IPS-20b (cell line): ENCODE measurements at regions not wholly inside any gene's neighbourhood (a gene's known extent, or its start where the extent isn't known, plus 50 kb on each side); places are given as distances from the start of the nearest gene placed in this dataset.

Experiments
- H3K27ac ChIP-seq: one replicate; pipeline ENCODE4 v1.5.1; 2013; ENCODE audit warnings: low read length
- H3K27me3 ChIP-seq: 2 replicates; pipeline ENCODE4 v1.6.1; 2013; ENCODE audit warnings: mild to moderate bottlenecking, low read length, inconsistent platforms; ENCODE audit not compliant: insufficient read depth
- H3K36me3 ChIP-seq: 2 replicates; pipeline ENCODE4 v1.6.1; 2013; ENCODE audit warnings: low read depth, mild to moderate bottlenecking, inconsistent platforms, low read length, moderate library complexity; ENCODE audit not compliant: insufficient read depth
- H3K4me1 ChIP-seq: 2 replicates; pipeline ENCODE4 v1.6.1; 2013; ENCODE audit warnings: mild to moderate bottlenecking, control low read depth, inconsistent platforms, low read length, moderate library complexity; ENCODE audit not compliant: insufficient read depth
- H3K4me3 ChIP-seq: 2 replicates; pipeline ENCODE4 v1.5.1; 2013; ENCODE audit warnings: mild to moderate bottlenecking, low read length, inconsistent platforms
- H3K9ac ChIP-seq: 2 replicates; pipeline ENCODE4 v1.6.1; 2013; ENCODE audit warnings: low read depth, mild to moderate bottlenecking, inconsistent platforms, low read length, moderate library complexity
- H3K9me3 ChIP-seq: 2 replicates; pipeline ENCODE4 v1.6.1; 2013; ENCODE audit warnings: mild to moderate bottlenecking, low read depth, low read length, inconsistent platforms; ENCODE audit not compliant: insufficient read depth

DNA sequence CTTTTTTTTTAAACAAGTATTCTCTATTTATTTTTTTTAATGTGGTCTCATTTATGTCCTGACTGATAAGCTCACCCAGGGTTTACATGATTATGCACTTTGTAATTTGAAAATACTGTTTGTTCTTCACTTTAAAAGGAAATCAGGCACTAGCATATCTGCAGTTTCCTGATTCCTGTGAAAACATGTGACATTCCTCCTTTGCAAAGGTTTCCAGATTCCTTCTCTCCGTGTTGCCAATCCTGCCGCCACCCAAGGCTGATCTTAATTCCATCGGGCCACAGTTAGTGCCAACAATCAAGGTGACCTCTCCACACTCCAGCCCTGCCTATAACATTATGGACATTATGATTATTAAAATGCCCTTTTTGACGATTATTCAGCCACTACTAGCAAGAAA lies 225.4 kb downstream of the PCDH7 start:
- Histone ChIP-seq H3K27ac (no peak overlapping the region), H3K9me3 (no peaks in the 10 kb centered on the region), H3K27me3 (no peaks in the 10 kb centered on the region), H3K36me3 (no peaks in the 10 kb centered on the region), H3K9ac (no peak overlapping the region), H3K4me3 (no peak overlapping the region), H3K4me1 (no peaks in the 10 kb centered on the region)

DNA sequence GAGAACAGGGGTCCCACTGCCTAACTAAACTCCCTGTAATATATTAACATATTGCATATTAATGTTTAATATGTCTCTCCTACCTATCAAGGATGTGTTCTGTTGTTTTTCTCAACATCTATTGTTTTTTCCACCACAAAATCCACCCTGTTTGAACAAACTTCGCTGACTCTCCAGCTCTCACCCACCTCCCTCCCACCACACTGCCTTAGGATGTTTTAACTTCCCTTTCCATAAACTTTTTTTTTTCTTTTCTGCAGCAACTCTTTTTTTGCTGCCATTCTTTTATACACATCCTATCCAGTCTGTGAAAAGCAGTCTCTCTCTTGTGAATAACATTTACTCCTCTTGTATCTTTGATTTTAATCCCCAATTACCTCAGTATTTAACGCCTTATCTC lies 226.1 kb downstream of the PCDH7 start:
- Histone ChIP-seq H3K27me3 (no peaks in the 10 kb centered on the region), H3K27ac (no peak overlapping the region), H3K9ac (no peak overlapping the region), H3K4me3 (no peak overlapping the region), H3K9me3 (no peaks in the 10 kb centered on the region), H3K36me3 (no peaks in the 10 kb centered on the region), H3K4me1 (peaks cover 3% of the 10 kb centered on the region; the same call in 1 of the 2 replicates)

DNA sequence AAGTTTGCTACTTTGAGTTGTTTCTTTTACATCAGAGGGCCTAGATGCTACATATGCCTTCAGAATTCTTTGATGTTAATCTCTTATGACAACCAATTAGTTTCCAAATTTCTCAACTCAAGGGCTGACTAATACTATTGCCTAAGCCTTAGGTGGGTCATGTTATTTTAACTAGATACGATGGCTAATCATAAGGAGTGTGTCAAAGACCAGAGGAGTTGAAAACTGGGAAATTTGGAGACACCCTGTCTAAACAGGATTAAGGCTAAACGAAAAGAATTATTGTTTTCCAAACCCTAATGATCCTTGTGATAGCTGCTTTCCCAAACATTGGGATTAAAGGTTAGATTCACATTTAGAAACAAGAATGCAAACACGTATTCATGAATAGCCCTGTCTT lies 228.5 kb downstream of the PCDH7 start:
- H3K36me3 ChIP-seq: no peaks in the 10 kb centered on the region
- no peak overlapping the region for H3K4me3 ChIP-seq
- peaks cover 3% of the 10 kb centered on the region; the same call in 1 of the 2 replicates for H3K4me1 ChIP-seq
- no peaks in the 10 kb centered on the region for H3K9me3 ChIP-seq
- H3K27me3 ChIP-seq: no peaks in the 10 kb centered on the region
- H3K27ac ChIP-seq: no peak overlapping the region
- H3K9ac ChIP-seq: no peak overlapping the region

DNA sequence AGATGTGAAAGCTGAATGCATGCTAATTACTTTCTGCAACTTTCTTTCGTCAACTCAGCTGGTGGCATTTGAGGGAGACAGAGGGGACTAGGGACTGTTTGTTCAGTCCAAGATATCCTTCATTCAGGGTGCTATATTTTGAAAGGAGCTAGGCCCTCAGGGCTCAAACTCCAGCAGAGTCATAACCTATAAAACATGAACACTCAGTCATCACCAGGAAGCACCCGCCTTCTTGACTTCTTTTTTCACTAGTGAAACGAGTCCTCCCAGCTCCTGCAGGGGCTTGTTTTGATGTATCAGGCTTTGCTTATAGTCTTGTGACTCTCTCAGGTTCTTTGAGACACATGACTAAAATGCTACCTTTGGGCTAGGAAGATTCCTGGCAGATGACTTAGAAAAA lies 230.6 kb downstream of the PCDH7 start:
- Histone ChIP-seq H3K27me3 (no peaks in the 10 kb centered on the region), H3K4me1 (peaks cover 3% of the 10 kb centered on the region; the same call in 1 of the 2 replicates), H3K36me3 (no peaks in the 10 kb centered on the region), H3K9me3 (no peaks in the 10 kb centered on the region), H3K4me3 (no peak overlapping the region), H3K9ac (no peak overlapping the region), H3K27ac (no peak overlapping the region)

- H3K36me3 ChIP-seq: no peaks in the 10 kb centered on the region
- H3K27me3 ChIP-seq: no peaks in the 10 kb centered on the region
- no peak overlapping the region for H3K27ac ChIP-seq
These were observed 232.5 kb downstream of the PCDH7 start for GRCh38 chr4:30952526-30953219.

GRCh38 chr4:30953799-30954198 lies 233.6 kb downstream of the PCDH7 start:
- H3K36me3 ChIP-seq: no peaks in the 10 kb centered on the region
- H3K27me3 ChIP-seq: no peaks in the 10 kb centered on the region
- H3K27ac ChIP-seq: no peak overlapping the region
- H3K9ac ChIP-seq: no peak overlapping the region
- H3K4me1 ChIP-seq: peaks cover 3% of the 10 kb centered on the region; the same call in 1 of the 2 replicates
- no peaks in the 10 kb centered on the region for H3K9me3 ChIP-seq
- H3K4me3 ChIP-seq: no peak overlapping the region

More at GRCh38 chr4:30952526-30953219, 232.5 kb downstream of the PCDH7 start:
- Histone ChIP-seq H3K9me3 (no peaks in the 10 kb centered on the region), H3K4me3 (no peak overlapping the region), H3K9ac (no peak overlapping the region), H3K4me1 (peaks cover 3% of the 10 kb centered on the region; the same call in 1 of the 2 replicates)

GRCh38 chr4:30956916-30957315 lies 236.7 kb downstream of the PCDH7 start:
- Histone ChIP-seq H3K9ac (no peak overlapping the region), H3K36me3 (no peaks in the 10 kb centered on the region)

GRCh38 chr4:30957706-30958105 lies 237.5 kb downstream of the PCDH7 start:
- no peaks in the 10 kb centered on the region for H3K27me3 ChIP-seq
- H3K9me3 ChIP-seq: no peaks in the 10 kb centered on the region
- H3K27ac ChIP-seq: no peak overlapping the region
- no peaks in the 10 kb centered on the region for H3K4me1 ChIP-seq
- no peak overlapping the region for H3K4me3 ChIP-seq
- no peaks in the 10 kb centered on the region for H3K36me3 ChIP-seq
- no peak overlapping the region for H3K9ac ChIP-seq

More at GRCh38 chr4:30956916-30957315, 236.7 kb downstream of the PCDH7 start:
- no peaks in the 10 kb centered on the region for H3K27me3 ChIP-seq
- H3K9me3 ChIP-seq: no peaks in the 10 kb centered on the region
- H3K27ac ChIP-seq: no peak overlapping the region
- H3K4me1 ChIP-seq: no peaks in the 10 kb centered on the region
- H3K4me3 ChIP-seq: no peak overlapping the region

DNA sequence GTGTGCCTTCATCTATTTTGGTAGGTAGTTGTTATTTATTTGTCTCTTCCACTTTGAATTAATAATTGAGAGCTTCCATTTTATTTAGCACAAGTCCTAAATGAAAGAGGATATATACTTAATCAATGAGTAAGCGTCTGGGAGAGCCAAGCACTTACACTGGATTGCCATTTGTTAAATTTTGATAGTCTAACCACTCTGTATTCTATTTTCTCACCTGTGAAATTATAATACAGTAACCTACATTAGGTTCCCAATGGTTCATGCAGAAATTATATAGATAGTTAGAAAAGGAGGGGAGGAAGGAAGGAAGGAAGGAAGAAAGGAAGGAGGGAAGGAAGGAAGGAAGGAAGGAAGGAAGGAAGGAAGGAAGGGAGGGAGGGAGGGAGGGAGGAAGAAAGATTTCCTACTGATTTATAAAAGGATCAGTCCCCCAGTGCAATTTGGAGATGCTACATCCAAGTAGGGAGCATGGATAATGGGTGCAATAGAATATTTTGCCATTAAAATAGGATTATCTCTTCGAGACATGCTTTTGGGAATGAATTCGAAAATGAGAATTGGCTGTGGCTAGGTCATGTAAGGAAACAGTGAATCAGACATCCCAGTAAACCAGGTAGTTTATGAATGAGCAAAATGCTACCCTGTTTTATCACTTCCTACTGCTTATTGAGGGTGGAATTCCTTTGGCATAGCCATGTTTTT lies 239.8 kb downstream of the PCDH7 start:
- H3K36me3 ChIP-seq: no peaks in the 10 kb centered on the region
- H3K27me3 ChIP-seq: no peaks in the 10 kb centered on the region
- no peak overlapping the region for H3K9ac ChIP-seq
- H3K27ac ChIP-seq: no peak overlapping the region
- H3K4me3 ChIP-seq: no peak overlapping the region
- H3K9me3 ChIP-seq: no peaks in the 10 kb centered on the region
- no peaks in the 10 kb centered on the region for H3K4me1 ChIP-seq

DNA sequence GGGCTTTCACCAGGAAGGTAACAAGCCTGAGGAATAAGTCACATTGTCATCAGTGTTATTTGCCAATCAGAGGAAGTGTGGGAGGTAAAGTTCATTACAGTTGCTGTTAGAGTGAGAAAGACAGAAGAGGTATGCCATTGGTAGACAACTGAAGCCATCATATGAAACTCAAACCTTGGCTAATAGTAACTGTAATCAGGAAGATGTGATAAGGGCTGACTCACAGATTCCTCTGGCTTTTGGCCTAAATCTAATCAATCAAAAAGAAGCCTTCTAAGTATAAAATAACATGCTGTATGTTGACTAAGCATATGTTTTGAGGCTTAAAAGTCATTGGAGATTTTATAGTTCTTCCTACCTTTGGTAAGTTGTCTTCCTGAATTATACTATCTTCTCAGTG lies 242.8 kb downstream of the PCDH7 start:
- no peaks in the 10 kb centered on the region for H3K4me1 ChIP-seq

GRCh38 chr4:30968926-30969325 lies 248.8 kb downstream of the PCDH7 start:
- no peak overlapping the region for H3K4me3 ChIP-seq
- no peak overlapping the region for H3K9ac ChIP-seq
- peaks cover 5% of the 10 kb centered on the region; the same call in 1 of the 2 replicates for H3K4me1 ChIP-seq
- no peaks in the 10 kb centered on the region for H3K9me3 ChIP-seq
- H3K27ac ChIP-seq: no peak overlapping the region
- no peaks in the 10 kb centered on the region for H3K27me3 ChIP-seq
- no peaks in the 10 kb centered on the region for H3K36me3 ChIP-seq

More for the DNA sequence above, 242.8 kb downstream of the PCDH7 start:
- Histone ChIP-seq H3K9me3 (no peaks in the 10 kb centered on the region), H3K9ac (no peak overlapping the region), H3K36me3 (no peaks in the 10 kb centered on the region), H3K27me3 (no peaks in the 10 kb centered on the region), H3K4me3 (no peak overlapping the region), H3K27ac (no peak overlapping the region)

- H3K4me1 ChIP-seq: peaks cover 13% of the 10 kb centered on the region; the same call in 1 of the 2 replicates
- H3K4me3 ChIP-seq: no peak overlapping the region
- no peak overlapping the region for H3K27ac ChIP-seq
These were observed 252.4 kb downstream of the PCDH7 start for GRCh38 chr4:30972542-30972941.

More at GRCh38 chr4:30972542-30972941, 252.4 kb downstream of the PCDH7 start:
- Histone ChIP-seq H3K9ac (no peak overlapping the region), H3K36me3 (no peaks in the 10 kb centered on the region), H3K27me3 (no peaks in the 10 kb centered on the region), H3K9me3 (no peaks in the 10 kb centered on the region)
